Neural cell (in vitro differentiated cells): ENCODE measurements at regions not wholly inside any gene's neighbourhood (a gene's known extent, or its start where the extent isn't known, plus 50 kb on each side); places are given as distances from the start of the nearest gene placed in this dataset.

Experiments
- EP300 ChIP-seq: fragments of 450-650 bp; conservative IDR thresholded peaks from 2 replicates; pipeline ENCODE4 v1.6.1; 2014; ENCODE audit warnings: antibody characterized with exemption, mild to moderate bottlenecking, moderate library complexity; ENCODE audit not compliant: poor library complexity, severe bottlenecking
- MXI1 ChIP-seq: fragments of 450-650 bp; conservative IDR thresholded peaks from 2 replicates; pipeline ENCODE4 v1.6.1; 2014; ENCODE audit warnings: antibody characterized with exemption, mild to moderate bottlenecking; ENCODE audit not compliant: poor library complexity, severe bottlenecking
- POLR2AphosphoS5 ChIP-seq: IDR thresholded peaks from 2 replicates; pipeline ENCODE4 v1.6.1; 2012
- TF ChIP-seq, protein P1 (sequence below): fragments of 450-650 bp; IDR thresholded peaks from 2 replicates; pipeline ENCODE4 v1.5.1; 2014; ENCODE audit warnings: antibody characterized with exemption, mild to moderate bottlenecking, moderate library complexity; ENCODE audit not compliant: poor library complexity, severe bottlenecking
- TF ChIP-seq, protein P2 (sequence below): IDR thresholded peaks from 2 replicates; pipeline ENCODE4 v1.6.1; 2012; ENCODE audit warnings: borderline replicate concordance

DNA sequence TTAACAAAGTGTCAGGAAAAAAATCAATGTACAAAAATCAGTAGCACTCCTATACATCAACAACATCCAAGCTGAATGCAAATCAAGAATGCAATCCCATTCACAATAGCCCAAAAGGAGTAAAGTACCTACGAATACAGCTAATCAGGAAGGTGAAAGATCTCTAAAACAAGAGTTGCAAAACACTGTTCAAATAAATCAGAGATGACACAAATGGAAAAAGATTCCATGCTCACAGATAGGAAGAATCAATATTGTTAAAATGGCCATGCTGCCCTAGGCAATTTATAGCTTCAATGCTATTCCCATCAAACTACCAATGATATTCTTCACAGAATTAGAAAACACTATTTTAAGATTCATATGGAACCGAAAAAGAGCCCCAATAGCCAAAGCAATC is 223.7 kb upstream of the CD96 start:
- TF ChIP-seq, protein P1, sequence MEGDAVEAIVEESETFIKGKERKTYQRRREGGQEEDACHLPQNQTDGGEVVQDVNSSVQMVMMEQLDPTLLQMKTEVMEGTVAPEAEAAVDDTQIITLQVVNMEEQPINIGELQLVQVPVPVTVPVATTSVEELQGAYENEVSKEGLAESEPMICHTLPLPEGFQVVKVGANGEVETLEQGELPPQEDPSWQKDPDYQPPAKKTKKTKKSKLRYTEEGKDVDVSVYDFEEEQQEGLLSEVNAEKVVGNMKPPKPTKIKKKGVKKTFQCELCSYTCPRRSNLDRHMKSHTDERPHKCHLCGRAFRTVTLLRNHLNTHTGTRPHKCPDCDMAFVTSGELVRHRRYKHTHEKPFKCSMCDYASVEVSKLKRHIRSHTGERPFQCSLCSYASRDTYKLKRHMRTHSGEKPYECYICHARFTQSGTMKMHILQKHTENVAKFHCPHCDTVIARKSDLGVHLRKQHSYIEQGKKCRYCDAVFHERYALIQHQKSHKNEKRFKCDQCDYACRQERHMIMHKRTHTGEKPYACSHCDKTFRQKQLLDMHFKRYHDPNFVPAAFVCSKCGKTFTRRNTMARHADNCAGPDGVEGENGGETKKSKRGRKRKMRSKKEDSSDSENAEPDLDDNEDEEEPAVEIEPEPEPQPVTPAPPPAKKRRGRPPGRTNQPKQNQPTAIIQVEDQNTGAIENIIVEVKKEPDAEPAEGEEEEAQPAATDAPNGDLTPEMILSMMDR = no peak
- TF ChIP-seq POLR2AphosphoS5 = no peak
- TF ChIP-seq EP300 = no peak
- TF ChIP-seq MXI1 = no peak
- TF ChIP-seq, protein P2, sequence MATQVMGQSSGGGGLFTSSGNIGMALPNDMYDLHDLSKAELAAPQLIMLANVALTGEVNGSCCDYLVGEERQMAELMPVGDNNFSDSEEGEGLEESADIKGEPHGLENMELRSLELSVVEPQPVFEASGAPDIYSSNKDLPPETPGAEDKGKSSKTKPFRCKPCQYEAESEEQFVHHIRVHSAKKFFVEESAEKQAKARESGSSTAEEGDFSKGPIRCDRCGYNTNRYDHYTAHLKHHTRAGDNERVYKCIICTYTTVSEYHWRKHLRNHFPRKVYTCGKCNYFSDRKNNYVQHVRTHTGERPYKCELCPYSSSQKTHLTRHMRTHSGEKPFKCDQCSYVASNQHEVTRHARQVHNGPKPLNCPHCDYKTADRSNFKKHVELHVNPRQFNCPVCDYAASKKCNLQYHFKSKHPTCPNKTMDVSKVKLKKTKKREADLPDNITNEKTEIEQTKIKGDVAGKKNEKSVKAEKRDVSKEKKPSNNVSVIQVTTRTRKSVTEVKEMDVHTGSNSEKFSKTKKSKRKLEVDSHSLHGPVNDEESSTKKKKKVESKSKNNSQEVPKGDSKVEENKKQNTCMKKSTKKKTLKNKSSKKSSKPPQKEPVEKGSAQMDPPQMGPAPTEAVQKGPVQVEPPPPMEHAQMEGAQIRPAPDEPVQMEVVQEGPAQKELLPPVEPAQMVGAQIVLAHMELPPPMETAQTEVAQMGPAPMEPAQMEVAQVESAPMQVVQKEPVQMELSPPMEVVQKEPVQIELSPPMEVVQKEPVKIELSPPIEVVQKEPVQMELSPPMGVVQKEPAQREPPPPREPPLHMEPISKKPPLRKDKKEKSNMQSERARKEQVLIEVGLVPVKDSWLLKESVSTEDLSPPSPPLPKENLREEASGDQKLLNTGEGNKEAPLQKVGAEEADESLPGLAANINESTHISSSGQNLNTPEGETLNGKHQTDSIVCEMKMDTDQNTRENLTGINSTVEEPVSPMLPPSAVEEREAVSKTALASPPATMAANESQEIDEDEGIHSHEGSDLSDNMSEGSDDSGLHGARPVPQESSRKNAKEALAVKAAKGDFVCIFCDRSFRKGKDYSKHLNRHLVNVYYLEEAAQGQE = no peak
